Thoracic aorta (tissue), 2 donors: ENCODE measurements at regions not wholly inside any gene's neighbourhood (a gene's known extent, or its start where the extent isn't known, plus 50 kb on each side); places are given as distances from the start of the nearest gene placed in this dataset.
"Not testable (repeated sequence)": the region's sequence is repeated elsewhere in the genome, so short reads cannot be mapped to it uniquely, and the experiment has no call there.

Experiments
- ATAC-seq: fragments of 150-250 bp; one replicate; pipeline ENCODE4 v1.8.0; 2017; ENCODE audit warnings: low read depth; ENCODE audit not compliant: insufficient number of reproducible peaks, low FRiP score
- DNase-seq: peaks from one replicate; pipeline ENCODE4 v3.0.0-alpha.2; 2020; ENCODE audit warnings: low spot score
- H3K27ac ChIP-seq, 2 donors: fragments of 200-600 bp; sonication (generic); 1 replicate in 1 of 2; 2 replicates in 1 of 2; pipeline ENCODE4 v1.5.1; 2016; ENCODE audit warnings: mild to moderate bottlenecking in 2 of 2, moderate library complexity in 2 of 2
- H3K27me3 ChIP-seq: fragments of 200-600 bp; sonication (generic); replicated peaks from 2 replicates; pipeline ENCODE4 v1.6.0; 2016; ENCODE audit warnings: mild to moderate bottlenecking; ENCODE audit not compliant: insufficient read depth
- H3K36me3 ChIP-seq: fragments of 200-600 bp; sonication (generic); one replicate; pipeline ENCODE4 v1.5.1; 2016
- H3K4me1 ChIP-seq, 2 donors: fragments of 200-600 bp; sonication (generic); 1 replicate in 1 of 2; 2 replicates in 1 of 2; pipeline versions ENCODE4 v1.5.1 to v1.6.0; 2016; ENCODE audit warnings: low read depth in 2 of 2, mild to moderate bottlenecking in 1 of 2; ENCODE audit not compliant: control insufficient read depth in 1 of 2
- H3K4me3 ChIP-seq: fragments of 200-600 bp; sonication (generic); 2 replicates; pipeline ENCODE4 v1.5.1; 2016; ENCODE audit warnings: mild to moderate bottlenecking
- H3K9me3 ChIP-seq: fragments of 200-600 bp; sonication (generic); 2 replicates; pipeline ENCODE4 v1.5.1; 2016
- TF ChIP-seq, protein P1 (sequence below): fragments of 200-600 bp; sonication (generic); IDR thresholded peaks from one replicate; pipeline ENCODE4 v1.5.1; 2019; ENCODE audit warnings: antibody characterized with exemption

DNA sequence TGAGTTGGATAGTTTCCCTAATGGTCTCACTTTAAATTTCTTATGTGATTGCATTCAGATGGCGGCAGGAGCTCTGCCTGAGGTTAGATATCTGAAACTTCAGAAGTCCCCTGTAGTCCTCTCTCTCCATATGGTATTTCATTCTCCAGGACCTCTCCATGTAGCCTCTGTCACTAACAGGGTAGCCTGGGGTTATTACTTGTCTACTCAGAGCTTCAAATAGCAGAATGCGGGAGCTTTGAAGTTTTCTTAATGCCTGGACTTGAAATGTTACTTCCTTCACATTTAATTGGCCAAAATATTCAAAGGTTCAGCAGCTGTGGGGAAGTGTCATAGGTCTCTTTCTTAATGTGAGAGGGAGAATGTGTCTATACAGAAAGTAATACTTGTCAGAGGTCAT, 1370.4 kb downstream of the GRIK2 start:
- DNase-seq (no peak), ATAC-seq (no peak)
- Histone ChIP-seq H3K9me3 (no peaks in the 10 kb centered on the region), H3K36me3 (no peaks in the 10 kb centered on the region), H3K27me3 (no peaks in the 10 kb centered on the region), H3K4me3 (no peak overlapping the region), H3K4me1 (no peaks in the 10 kb centered on the region), H3K27ac (no peak overlapping the region)
- TF ChIP-seq, protein P1, sequence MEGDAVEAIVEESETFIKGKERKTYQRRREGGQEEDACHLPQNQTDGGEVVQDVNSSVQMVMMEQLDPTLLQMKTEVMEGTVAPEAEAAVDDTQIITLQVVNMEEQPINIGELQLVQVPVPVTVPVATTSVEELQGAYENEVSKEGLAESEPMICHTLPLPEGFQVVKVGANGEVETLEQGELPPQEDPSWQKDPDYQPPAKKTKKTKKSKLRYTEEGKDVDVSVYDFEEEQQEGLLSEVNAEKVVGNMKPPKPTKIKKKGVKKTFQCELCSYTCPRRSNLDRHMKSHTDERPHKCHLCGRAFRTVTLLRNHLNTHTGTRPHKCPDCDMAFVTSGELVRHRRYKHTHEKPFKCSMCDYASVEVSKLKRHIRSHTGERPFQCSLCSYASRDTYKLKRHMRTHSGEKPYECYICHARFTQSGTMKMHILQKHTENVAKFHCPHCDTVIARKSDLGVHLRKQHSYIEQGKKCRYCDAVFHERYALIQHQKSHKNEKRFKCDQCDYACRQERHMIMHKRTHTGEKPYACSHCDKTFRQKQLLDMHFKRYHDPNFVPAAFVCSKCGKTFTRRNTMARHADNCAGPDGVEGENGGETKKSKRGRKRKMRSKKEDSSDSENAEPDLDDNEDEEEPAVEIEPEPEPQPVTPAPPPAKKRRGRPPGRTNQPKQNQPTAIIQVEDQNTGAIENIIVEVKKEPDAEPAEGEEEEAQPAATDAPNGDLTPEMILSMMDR = no peak

DNA sequence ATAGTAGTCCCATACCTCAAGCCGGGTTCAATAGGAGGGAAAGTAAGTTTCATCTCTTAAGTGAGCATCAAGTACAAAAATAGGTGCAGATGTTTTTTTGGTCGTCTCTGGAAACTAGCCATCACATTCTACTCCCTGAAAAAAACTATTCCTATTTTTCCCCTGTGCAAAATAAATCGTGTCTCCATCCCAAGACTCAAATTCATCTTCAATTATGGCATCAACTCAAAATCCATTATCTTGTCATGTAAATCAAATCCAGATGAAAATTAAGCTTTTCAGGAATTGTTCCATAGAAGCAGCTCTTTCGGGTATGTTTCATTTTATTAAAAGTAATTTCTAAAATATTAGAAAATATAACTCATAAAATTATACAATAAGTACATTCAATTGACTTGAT, 1368.4 kb downstream of the GRIK2 start:
- Histone ChIP-seq H3K4me1 (no peaks in the 10 kb centered on the region), H3K27ac (no peak overlapping the region), H3K27me3 (no peaks in the 10 kb centered on the region), H3K4me3 (no peak overlapping the region), H3K9me3 (no peaks in the 10 kb centered on the region), H3K36me3 (no peaks in the 10 kb centered on the region)
- TF ChIP-seq, protein P1 = no peak
- DNase-seq = no peak
- ATAC-seq = no peak

DNA sequence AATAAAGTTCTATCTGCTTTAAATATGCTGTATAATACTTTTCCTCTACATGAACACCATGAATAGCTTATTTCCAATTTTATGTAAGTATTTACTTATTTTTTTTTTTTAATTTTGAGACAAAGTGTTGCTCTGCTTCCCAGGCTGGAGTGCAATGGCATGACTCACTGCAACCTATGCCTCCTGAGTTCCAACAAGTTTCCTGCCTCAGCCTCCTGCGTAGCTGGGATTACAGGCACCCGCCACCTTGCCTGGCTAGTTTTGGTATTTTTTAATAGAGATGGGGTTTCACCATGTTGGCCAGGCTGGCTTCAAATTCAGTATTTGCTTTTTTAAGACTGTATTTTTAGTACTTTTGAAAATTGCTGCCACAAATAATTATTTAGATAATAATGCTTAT, 1365.9 kb downstream of the GRIK2 start:
- DNase-seq (no peak), ATAC-seq (no peak)
- TF ChIP-seq, protein P1 = no peak
- H3K27ac ChIP-seq = no peak overlapping the region
- no peaks in the 10 kb centered on the region for H3K36me3 ChIP-seq
- no peak overlapping the region for H3K4me3 ChIP-seq
- no peaks in the 10 kb centered on the region for H3K4me1 ChIP-seq
- H3K9me3 ChIP-seq = no peaks in the 10 kb centered on the region
- no peaks in the 10 kb centered on the region for H3K27me3 ChIP-seq

DNA sequence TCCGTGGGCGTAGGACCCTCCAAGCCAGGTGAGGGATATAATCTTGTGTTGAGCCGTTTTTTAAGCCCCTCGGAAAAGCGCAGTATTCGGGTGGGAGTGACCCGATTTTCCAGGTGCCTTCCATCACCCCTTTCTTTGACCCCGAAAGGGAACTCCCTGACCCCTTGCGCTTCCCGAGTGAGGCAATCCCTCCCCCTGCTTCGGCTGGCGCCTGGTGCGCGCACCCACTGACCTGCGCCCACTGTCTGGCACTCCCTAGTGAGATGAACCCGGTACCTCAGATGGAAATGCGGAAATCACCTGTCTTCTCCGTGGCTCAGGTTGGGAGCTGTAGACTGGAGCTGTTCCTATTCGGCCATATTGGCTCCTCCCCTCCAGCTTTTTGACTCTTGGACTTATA, 1365.0 kb downstream of the GRIK2 start:
- H3K4me3 ChIP-seq, H3K36me3 ChIP-seq, H3K27me3 ChIP-seq, H3K4me1 ChIP-seq, ATAC-seq, H3K9me3 ChIP-seq, DNase-seq, H3K27ac ChIP-seq: not testable (repeated sequence)

DNA sequence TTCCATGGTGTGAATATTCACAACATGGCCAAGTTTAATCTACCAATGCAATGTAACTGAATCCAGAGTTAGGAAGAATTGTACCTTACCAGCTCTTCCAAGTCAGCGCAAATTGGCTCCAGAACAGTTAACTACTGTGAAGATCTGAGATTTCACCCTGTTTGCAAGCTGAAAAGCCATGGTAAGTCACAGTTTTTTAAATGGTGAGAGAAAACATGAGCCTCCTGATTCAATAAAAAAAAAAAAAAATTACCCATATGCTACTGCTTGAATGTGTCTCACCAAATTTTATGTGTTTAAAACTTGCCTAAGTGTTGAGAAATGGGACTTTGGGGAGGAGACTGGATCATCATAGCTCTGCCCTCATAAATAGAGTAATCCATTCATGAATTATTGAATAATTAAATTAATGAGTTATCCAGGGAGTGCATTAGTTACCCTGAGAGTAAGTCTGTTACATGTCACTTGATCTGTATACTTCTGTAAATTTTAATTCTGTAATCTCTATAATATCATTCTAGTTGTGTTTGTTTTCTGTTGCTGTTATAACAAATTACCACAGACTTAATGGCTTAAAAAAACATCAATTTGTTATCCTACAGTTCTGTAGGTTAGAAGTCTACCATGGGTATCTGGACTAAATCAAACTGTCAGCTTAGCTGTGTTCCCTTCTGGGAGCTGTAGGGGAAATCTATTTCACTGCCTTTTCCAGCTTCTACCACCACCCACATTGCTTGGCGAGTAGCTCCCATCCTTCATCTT, 1355.9 kb downstream of the GRIK2 start:
- no peak overlapping the region for H3K4me3 ChIP-seq
- DNase-seq (no peak), ATAC-seq (no peak)
- H3K9me3 ChIP-seq = no peaks in the 10 kb centered on the region
- TF ChIP-seq, protein P1 = no peak
- no peaks in the 10 kb centered on the region for H3K4me1 ChIP-seq
- H3K27ac ChIP-seq = no peak overlapping the region
- no peaks in the 10 kb centered on the region for H3K36me3 ChIP-seq
- H3K27me3 ChIP-seq = no peaks in the 10 kb centered on the region

DNA sequence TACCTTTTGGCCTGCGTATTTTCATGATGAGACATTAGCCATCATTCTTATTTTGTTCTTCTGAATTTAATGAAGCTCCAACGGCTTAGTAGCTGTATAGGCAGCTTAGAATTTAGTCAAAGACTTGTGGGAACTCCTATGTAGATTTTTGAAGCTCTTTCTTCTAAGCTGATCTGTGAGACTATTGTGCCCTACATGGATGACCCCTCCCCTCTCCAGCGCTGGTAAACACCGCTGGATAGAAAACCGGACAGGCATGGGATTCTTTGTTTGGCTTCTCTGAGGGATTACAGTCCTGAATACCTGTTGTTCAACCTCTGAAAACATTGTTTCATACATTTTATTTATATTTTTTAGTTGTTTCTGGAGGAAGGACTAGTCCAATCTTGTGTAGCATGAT, 1353.4 kb downstream of the GRIK2 start:
- no peaks in the 10 kb centered on the region for H3K4me1 ChIP-seq
- ATAC-seq (no peak), DNase-seq (no peak)
- H3K9me3 ChIP-seq = no peaks in the 10 kb centered on the region
- H3K27ac ChIP-seq = no peak overlapping the region
- H3K36me3 ChIP-seq = no peaks in the 10 kb centered on the region
- H3K4me3 ChIP-seq = no peak overlapping the region
- TF ChIP-seq, protein P1 = no peak
- no peaks in the 10 kb centered on the region for H3K27me3 ChIP-seq
